HCT116 (cell line): ENCODE measurements at regions not wholly inside any gene's neighbourhood (a gene's known extent, or its start where the extent isn't known, plus 50 kb on each side); places are given as distances from the start of the nearest gene placed in this dataset.

Experiments
- CEBPB ChIP-seq: IDR thresholded peaks from 2 replicates; pipeline ENCODE4 v1.6.1; 2012; ENCODE audit warnings: low read depth
- EZH2phosphoT487 ChIP-seq: fragments of 200-600 bp; IDR thresholded peaks from 2 replicates; pipeline ENCODE4 v1.6.1; 2018; ENCODE audit warnings: antibody characterized with exemption, borderline replicate concordance
- POLR2A ChIP-seq: IDR thresholded peaks from 2 replicates; pipeline ENCODE4 v1.7.0; 2011; ENCODE audit warnings: borderline replicate concordance; ENCODE audit not compliant: insufficient read depth, insufficient read length; ENCODE audit errors: extremely low read depth
- YY1 ChIP-seq: IDR thresholded peaks from 2 replicates; pipeline ENCODE4 v1.6.1; 2011; ENCODE audit warnings: low read length, low read depth, moderate library complexity, mild to moderate bottlenecking; ENCODE audit not compliant: insufficient replicate concordance; ENCODE audit errors: extremely low read depth
- TF ChIP-seq, protein P1 (sequence below), 3 experiments: fragments of 200-600 bp in 1 of 3; sonication (generic) in 1 of 3; IDR thresholded peaks in 2 of 3; conservative IDR thresholded peaks in 1 of 3; 2 replicates each; pipeline ENCODE4 v1.5.1; 2012 to 2017; ENCODE audit warnings: low read depth in 2 of 3, low read length in 2 of 3, antibody characterized with exemption in 1 of 3, borderline replicate concordance in 1 of 3, control low read depth in 1 of 3, mild to moderate bottlenecking in 1 of 3, mixed read lengths in 1 of 3, mixed run types in 1 of 3, moderate library complexity in 1 of 3; ENCODE audit not compliant: insufficient read depth in 1 of 3
- TF ChIP-seq, protein P2 (sequence below): IDR thresholded peaks from 2 replicates; pipeline ENCODE4 v1.6.1; 2012; ENCODE audit warnings: low read depth

DNA sequence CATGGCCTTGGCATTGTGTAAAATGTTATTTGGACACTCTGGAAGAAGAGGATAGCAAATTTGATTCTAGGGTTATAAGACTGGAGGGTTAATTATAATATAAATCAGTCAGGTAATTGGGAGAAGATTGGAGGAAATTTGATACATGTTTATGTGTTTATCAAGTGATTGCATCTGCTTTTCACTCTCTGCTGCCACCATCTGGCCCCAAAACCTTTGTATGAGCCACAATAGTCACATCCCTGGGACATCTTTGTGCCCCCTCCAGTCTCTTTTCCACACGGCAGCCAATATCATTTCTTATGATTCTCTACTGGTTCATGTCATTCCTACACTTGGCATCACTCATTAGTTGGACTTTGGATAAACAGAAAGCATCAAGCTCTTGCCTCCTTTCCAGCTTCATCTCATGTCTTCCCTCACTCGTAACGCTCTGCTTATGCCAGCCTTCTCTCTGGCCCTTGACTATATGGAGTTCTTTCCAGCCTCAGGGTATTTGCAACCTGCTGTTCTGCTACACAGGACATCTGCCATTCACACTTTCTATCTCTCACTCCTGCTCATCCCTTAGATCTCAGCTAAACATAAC, 602.3 kb upstream of the SUCLG2 start:
- TF ChIP-seq CEBPB (no peak), YY1 (no peak), POLR2A (no peak), EZH2phosphoT487 (no peak)
- TF ChIP-seq, protein P1, sequence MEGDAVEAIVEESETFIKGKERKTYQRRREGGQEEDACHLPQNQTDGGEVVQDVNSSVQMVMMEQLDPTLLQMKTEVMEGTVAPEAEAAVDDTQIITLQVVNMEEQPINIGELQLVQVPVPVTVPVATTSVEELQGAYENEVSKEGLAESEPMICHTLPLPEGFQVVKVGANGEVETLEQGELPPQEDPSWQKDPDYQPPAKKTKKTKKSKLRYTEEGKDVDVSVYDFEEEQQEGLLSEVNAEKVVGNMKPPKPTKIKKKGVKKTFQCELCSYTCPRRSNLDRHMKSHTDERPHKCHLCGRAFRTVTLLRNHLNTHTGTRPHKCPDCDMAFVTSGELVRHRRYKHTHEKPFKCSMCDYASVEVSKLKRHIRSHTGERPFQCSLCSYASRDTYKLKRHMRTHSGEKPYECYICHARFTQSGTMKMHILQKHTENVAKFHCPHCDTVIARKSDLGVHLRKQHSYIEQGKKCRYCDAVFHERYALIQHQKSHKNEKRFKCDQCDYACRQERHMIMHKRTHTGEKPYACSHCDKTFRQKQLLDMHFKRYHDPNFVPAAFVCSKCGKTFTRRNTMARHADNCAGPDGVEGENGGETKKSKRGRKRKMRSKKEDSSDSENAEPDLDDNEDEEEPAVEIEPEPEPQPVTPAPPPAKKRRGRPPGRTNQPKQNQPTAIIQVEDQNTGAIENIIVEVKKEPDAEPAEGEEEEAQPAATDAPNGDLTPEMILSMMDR (IDR thresholded peaks at IDR 0.05 in 2 of 3, conservative IDR thresholded peaks at IDR 0.05 in 1 of 3; ENCODE audit: borderline replicate concordance in 1 of 3, insufficient read depth in 1 of 3, low read depth in 2 of 3, low read length in 2 of 3), result 0 out of 6 replicates have a peak, but pooled peaks of 1 of the 3 experiments have one; percentile 17
- TF ChIP-seq, protein P2, sequence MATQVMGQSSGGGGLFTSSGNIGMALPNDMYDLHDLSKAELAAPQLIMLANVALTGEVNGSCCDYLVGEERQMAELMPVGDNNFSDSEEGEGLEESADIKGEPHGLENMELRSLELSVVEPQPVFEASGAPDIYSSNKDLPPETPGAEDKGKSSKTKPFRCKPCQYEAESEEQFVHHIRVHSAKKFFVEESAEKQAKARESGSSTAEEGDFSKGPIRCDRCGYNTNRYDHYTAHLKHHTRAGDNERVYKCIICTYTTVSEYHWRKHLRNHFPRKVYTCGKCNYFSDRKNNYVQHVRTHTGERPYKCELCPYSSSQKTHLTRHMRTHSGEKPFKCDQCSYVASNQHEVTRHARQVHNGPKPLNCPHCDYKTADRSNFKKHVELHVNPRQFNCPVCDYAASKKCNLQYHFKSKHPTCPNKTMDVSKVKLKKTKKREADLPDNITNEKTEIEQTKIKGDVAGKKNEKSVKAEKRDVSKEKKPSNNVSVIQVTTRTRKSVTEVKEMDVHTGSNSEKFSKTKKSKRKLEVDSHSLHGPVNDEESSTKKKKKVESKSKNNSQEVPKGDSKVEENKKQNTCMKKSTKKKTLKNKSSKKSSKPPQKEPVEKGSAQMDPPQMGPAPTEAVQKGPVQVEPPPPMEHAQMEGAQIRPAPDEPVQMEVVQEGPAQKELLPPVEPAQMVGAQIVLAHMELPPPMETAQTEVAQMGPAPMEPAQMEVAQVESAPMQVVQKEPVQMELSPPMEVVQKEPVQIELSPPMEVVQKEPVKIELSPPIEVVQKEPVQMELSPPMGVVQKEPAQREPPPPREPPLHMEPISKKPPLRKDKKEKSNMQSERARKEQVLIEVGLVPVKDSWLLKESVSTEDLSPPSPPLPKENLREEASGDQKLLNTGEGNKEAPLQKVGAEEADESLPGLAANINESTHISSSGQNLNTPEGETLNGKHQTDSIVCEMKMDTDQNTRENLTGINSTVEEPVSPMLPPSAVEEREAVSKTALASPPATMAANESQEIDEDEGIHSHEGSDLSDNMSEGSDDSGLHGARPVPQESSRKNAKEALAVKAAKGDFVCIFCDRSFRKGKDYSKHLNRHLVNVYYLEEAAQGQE, result no peak
